Body of pancreas (tissue), 4 donors: ENCODE measurements at regions not wholly inside any gene's neighbourhood (a gene's known extent, or its start where the extent isn't known, plus 50 kb on each side); places are given as distances from the start of the nearest gene placed in this dataset.

Source experiments
- CTCF ChIP-seq, 7 experiments: fragments of 450-650 bp in 4 of 7; fragments of 200-600 bp in 3 of 7; sonication (generic) in 3 of 7; IDR thresholded peaks; one replicate each; pipeline ENCODE4 v1.5.1; 2016 to 2019; ENCODE audit warnings: antibody characterized with exemption in 7 of 7
- POLR2A ChIP-seq, 3 donors: fragments of 450-650 bp; IDR thresholded peaks; one replicate each; pipeline ENCODE4 v1.6.1; 2016; ENCODE audit warnings: antibody characterized with exemption in 3 of 3, mild to moderate bottlenecking in 2 of 3

GRCh38 chr13:85575110-85575509, 224.1 kb downstream of the SLITRK6 start:
- TF ChIP-seq POLR2A (IDR thresholded peaks at IDR 0.05) (no peak), CTCF (IDR thresholded peaks at IDR 0.05) (no peak)
